SKM-1 (cell line): ENCODE measurements at regions not wholly inside any gene's neighbourhood (a gene's known extent, or its start where the extent isn't known, plus 50 kb on each side); places are given as distances from the start of the nearest gene placed in this dataset.

Experiments used
- DNase-seq: peaks from one replicate; lab custom pipeline; 2025; ENCODE audit not compliant: unreplicated experiment; lab: John Stamatoyannopoulos, UW

- no peak for DNase-seq
Observed at GRCh38 chr15:89421219-89421618, 75.2 kb downstream of the RHCG start.

GRCh38 chr15:89419370-89419984 is 76.9 kb downstream of the RHCG start:
- DNase-seq = no peak

DNA sequence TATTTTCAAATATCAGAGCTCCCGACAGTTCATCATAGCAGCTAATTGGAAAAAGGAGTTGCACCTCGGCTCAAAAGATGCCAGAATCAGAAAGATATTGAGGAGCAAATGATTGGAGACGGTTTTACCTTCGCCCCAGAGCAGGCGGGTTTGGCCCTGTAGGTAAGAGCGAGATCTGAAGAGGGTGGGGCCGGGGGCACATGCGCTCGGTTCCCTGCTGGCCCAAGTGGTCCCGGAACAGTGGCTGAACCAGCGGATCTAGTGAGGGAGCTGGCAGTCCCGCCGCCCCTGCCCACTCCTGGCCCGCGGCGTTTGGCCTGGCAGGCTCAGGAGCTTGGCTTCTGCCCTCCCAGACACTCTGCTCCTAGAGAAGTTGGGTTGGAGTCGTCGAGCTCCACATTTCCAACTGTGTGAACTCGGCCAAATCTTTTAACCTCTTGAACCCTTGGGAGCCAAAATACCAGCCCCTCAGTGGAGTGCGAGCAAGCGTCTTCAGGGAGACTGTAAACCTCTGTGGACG is 79.1 kb downstream of the RHCG start:
- no peak for DNase-seq

- DNase-seq = peak; percentile 66
Observed at GRCh38 chr15:89416339-89417183, 79.8 kb downstream of the RHCG start.

- no peak for DNase-seq
Observed at GRCh38 chr15:89414571-89414970, 79.9 kb upstream of the POLG start.

DNA sequence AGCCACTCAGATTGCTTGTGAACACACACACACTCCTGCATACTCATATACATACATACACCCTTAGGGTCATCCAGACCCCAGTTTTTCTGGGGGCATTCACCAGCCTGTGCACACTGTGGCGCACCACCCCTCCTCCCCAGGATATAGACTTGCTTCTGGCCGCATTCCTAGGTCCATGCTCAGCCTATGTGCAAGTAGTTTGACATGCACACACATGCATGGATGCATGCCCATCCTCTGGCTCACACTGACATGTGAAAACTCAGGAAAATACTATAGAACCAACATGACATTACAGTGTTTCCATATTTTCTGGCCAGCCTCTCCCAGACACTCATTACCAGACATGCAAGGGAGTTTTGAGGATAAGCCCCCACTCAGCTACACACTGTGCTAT is 79.3 kb upstream of the POLG start:
- DNase-seq = no peak

DNA sequence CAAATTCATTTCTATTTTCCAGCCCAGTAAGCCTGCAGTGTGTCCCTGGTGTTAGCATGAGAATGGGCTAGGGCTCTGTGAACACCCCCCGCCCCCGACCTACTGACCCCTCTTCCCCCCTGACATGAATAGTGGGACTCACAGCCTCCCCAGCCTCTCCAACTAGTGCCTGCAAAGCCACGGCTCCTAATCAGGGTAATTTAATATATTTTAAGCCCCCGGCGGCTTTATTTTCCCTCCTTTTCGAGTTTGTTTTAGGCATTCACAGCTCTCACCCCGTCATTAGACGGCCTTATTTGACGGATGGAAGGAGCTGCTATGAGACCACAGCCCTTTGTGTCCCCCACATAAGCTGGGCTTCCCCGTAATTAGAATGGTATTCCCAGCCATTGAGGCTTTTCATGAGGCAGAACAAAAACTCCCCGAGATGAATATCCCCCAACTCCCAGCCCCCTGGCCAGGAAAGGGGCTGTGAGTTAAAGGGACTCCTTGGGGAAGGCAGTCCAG is 78.3 kb upstream of the POLG start:
- no peak for DNase-seq

GRCh38 chr15:89410039-89410435 is 75.4 kb upstream of the POLG start:
- no peak for DNase-seq

DNA sequence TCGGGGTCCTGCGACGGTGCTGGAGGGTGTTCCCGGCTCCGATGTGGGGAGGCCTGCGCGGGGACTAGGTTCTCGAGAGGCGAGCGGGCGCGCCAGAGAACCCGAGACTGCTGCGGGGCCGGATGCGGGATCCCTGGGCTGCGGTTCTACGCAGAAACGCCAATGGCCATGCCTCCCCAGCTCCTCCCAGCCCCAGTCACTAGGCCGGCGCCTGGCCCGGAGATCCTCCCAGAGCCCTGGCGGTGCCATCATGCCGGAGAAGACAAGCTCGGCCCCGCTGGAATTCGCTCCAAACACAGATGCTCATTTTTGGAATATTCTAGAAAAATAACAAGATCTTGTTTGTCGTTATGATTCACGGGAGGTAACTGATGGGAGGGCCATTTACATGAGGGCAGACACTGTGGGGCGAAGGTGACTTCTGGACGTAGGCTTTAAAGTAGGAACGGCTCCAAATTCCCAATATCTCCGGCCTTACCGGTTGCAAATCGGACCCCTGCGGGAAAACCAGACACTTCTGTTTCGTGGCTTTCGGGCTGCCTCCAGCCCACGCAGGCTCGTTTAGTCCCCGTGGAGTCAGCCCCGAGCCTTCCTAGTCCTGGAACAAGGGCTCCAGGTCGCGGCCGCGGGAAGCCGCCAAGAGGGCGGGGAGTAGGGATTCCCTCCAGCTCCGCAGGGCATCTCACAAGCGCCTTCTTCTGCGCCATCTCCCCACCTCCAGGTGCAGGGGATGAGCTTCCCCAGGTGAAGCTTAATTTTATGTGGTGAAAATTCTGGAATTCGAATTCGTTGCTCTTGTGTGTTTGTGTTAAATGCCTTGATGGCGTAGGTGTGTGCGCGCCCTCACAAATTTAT is 74.8 kb upstream of the POLG start:
- no peak for DNase-seq

DNA sequence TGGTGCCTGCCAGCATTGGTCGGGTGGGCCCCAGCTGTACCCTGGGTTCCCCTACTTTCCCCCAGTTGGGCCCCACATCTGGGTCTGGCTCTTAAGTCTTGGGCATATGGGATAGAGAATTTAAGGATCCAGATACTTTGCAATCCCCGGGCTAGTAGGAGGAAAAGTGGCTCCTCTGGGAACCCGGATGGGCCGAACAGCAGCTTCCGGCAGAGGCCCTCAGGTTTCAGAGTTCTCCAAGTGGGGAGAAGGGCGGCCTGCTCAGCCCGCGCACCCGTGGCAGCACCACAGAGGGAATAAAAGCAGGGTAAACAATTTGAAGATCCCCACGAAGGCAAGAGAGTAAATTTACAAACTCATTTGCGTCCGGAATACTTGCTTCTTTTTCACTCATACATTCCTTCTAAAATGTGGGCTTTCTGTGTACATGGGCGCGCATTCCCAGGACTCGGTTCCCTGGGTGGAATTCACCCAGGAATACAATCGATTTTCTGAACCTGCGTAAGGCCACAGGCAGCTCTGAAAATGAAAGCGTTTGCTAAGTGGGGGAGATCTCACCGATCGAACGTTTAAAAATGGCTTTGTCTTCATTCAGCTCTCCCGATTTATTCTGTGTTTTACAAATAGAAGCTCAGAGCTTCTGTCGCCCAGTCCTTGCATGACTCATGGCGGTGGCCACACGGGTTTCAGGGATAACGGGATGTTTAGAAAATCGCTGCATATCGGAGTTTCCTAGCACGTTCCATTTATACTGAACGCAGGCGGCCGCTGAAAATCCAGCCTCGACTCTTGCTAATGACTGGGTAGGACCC is 74.0 kb upstream of the POLG start:
- DNase-seq = no peak

DNA sequence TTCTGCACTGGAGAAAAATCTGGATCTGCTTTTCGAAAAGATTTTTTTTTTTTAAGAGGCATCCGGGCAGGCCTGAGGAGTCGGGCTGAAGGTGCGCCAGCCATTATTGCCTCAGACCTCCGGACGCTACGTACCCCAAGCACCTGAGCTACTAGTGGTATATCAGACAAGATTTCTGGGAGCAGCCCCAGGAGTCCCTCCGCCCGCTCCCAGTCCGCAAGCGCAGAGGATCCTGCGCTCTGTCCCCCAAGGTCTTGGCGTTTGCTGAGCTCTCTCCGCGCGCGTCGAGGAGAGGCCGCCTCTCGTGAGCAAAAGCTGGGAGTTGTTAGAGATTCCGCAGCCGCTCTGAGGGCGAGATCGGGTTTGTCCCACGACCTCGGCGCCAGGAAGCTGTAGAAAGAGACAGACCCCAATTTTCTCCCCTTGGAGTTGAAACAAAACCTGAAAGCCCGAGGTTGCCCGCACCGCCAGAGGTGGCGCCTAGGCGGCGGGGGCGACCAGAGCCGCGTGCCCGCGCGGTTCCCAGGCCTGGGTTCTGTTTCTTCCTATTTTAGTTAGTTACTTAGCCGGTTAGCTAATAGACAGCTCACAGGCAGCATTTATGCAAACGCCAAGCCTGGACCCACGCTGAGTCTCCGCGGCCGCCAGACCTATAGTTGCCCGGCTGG is 72.5 kb upstream of the POLG start:
- no peak for DNase-seq

DNA sequence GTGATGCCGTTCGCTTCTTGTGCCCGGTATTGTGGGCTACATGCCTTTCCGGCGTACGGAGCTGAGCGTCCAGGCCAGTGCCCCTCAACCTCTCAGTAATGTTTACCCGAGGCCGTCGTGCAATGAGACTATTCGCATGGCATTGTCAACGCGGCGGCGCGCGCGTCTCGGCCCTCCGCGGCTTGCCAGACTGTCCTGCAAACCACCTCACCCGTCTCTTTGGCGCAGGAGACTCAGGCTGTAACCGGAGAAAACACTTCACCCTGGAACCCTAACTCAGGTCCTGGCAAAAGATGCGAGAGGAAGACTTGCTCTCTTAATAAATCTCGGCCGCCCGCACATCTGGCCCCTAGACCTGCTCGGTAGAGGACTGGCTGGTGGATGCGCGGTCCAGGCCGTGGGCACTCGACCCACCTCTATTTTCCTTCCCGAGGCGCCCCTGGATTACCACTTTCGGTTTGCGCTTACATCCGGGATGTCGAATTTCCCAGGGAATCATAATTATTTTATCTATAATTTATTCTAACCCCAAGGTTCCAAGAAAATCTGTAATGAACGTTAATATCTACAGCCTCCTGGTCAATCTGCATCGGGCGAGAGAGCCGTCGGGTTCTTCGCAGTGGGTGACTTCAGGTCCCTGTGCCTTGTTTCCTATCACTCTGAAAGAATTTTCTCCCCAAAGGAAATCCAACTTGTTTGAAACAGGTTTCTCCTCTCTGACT is 71.8 kb upstream of the POLG start:
- DNase-seq = no peak

DNA sequence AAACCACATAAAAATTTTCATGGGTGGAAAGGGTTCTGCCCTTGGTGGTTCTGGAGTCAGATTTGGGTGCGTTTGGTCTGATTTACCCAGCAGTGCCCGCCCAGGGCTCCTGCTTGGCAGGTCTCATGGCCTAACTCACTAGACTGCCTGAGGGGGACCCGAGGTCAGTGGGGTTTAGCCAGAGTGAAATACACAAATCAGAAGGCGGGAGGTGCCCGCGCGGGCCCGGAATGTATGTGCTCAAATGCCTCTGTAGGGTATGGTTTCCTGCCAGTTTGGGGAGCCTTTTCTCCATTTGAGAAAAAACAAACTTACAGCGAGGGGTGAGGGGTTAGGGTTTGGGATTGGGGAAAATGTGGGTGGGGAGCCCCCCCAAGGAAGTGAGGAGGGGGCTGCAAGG is 70.9 kb upstream of the POLG start:
- no peak for DNase-seq

- no peak for DNase-seq
Observed at GRCh38 chr15:89404023-89404422, 69.4 kb upstream of the POLG start.

DNA sequence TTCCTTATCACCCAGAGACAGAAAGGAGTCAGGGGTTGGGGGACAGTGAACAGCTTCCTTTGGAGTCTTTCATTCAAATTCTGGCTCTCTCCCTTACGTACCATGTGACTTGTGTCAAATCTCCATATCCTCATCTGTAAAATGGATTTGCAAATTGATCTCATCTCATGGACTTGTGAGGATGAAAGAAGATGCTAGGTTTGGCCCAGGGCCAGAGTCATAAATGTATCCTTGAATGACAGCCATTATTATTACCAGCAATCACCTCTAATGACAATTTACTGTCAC is 67.8 kb upstream of the POLG start:
- no peak for DNase-seq

DNA sequence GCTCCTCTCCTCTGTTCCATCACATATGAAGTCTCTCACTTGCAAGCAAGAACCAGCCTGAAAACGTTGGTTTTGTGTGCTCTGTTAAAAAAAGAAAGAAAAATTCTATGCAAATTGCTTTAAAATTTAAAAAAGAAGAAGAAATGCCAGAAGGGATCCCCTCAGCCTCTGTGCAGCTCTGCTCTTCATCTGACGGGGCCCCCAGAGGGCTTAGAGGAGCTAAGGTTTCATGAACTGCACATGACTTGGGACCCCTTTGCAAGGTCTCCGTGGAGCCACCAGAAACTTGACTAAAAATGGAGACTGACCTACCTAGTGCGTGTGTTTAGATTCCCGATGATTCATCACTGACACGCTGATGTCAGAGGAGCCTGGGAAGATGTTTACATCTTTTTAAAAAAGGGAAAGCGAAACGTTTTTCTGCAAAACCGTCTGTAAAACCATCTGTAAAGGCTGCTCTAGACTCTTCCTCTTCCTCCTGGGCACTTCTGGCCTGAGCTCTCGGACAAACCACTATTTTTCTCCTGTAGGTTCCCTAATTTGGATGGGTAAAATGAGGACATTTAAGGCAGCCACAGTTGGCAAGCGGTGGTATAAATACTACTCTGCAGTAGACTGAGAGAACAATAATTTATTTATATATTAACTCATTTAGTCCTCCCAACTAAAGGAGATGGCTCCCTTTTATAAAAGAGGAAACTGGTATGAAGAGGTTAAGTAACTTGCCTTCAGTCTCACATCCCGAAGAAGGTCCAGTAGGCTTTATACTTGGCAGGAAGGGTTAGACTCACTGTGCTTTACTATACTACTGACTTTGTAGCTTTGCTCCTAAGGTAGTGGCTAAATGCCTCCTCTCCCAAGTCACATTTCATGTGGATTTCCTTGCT is 67.2 kb upstream of the POLG start:
- DNase-seq = peak; percentile 77

DNA sequence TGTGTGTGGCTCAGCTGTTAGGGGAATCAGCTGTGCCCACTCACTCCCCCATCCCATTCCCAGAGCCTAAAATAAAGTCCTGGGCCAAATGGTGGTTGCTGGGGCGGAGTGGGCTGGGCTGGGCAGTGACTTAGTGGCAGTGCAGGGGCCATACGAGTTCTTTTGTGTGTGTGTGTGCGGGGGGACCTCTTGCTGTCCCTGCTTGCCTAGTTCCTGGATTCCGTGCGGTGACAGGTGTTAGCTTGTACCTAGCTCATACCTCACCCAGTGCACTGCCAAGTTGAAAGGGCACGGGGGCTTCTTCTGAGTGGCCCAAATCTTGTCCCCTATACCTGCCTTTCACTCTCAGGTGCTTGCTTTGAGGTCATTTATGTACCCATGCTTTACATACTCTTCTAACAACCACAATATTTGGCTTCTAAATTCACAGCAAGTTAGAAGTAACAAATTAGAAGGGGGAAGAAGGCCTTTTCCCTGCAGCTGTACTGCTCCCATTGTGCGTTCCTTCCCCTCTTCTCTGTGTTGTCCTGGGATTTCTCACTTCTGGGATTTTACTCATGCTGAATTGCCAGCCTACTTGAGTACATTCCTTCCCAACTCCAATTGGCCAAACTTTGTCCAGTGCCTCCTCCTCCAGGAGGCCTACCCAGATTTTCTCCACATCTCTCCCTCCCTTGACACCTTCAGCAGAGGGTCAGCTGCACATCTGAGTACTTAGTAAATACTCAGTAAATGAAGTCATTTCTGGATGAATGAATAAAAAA is 66.3 kb upstream of the POLG start:
- DNase-seq = no peak
